CMK (cell line): ENCODE measurements at regions not wholly inside any gene's neighbourhood (a gene's known extent, or its start where the extent isn't known, plus 50 kb on each side); places are given as distances from the start of the nearest gene placed in this dataset.
A peak's percentile ranks its signal among the peaks of the same experiment; 100 is the strongest.
"Not testable (repeated sequence)": the region's sequence is repeated elsewhere in the genome, so short reads cannot be mapped to it uniquely, and the experiment has no call there.

Experiments
- DNase-seq: peaks from one replicate; pipeline ENCODE4 v3.0.0-alpha.2; 2010; ENCODE audit warnings: low read depth

DNA sequence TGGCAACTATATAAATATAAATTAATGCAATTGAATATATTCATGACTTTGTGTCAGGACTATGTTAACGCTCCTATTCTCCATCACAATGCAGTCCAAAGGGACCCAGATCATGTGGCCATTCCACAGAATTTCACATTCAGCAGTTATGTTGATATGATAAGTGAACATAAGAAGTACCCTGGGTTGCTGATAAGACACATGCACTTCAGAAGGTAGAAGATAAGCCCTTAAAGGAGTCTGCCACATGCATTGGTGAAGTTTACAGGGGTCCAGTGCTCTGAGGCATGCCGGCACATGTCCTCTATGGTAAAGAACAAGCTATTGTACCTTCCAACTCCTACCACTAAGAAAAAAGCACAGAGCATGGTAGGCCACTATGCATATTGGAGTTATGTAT lies 76.4 kb downstream of the PHAX start:
- DNase-seq = peak; percentile 32

DNA sequence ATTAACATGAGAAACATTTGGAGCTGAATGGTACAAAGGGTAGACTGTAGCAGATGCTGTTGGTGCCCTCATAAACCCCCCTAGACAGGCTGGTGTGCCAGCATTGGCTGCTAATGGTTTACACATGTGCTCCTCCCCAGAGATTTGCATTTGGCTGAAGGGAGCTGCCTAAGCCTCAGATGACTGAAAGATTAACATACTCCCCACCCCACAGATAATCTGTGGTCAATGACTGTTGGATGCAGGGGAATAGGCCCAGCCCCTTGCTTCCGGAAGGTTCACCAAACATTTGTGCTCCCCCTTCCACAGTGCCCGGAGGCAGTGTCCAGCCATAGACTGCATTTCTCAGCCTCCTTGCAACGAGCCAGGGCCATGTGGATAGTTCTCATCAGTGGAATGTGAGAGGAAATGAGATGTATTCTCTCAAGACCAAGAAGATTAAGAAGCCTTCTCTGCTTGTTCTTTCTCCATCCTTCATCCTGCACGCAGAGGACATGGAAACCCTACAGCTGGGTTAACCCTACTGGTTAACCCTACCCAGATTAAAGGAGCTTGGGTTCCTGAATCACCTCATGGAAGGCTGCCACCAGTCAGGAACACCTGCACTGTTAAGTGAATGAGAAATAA lies 79.6 kb downstream of the PHAX start:
- DNase-seq = peak; percentile 42

DNA sequence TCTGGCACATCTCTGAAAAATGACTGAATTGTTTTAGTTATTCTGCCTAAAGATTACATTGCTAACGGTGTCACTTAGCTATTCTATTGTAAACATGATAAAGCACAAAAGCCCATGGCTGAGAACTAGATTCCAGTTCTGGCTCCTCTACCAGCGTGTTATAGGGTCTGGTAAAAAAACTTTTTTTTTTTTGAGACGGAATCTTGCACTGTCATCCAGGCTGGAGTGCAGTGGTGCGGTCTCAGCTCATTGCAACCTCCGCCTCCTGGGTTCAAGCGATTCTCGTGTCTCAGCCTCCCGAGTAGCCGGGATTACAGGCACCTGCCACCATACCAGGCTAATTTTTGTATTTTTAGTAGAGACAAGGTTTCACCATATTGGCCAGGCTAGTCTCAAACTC lies 80.6 kb downstream of the PHAX start:
- not testable (repeated sequence) for DNase-seq

DNA sequence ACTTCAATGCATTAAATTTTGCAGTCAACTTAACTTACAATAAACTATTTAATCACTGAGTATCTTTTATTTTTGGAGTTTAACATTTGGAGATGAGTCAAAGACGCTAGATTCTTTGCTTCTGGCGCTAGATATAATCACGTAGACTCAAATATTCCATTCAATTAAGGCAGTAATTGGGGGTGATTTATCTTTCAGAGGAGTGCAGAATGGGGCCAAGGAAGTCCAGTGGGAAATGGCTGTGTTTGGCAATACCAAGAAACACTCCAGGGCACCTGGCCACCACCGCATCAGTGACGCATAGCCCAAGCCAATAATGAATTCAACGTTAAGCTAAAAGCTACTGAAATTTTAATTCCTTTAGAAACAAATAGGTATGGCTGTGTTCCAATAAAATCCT lies 81.2 kb downstream of the PHAX start:
- no peak for DNase-seq

DNA sequence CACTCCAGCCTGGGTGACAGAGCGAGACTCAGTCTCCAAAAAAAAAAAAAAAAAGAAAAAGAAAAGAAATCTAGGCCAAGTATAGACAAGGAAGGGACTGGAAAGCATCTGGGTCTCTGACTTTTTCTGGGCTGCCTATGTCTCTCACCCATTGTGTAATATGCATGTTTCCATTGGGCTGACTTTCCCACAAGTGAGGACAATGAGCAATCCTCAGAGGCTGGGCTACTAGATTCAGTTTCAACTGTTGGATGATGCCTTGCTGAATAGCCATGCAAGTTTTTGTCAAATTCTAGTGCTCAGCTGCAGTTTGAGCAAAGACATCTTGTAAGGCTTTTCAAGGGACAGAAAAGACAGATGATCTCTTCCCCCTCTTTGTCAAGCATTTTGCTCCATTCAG lies 82.1 kb downstream of the PHAX start:
- no peak for DNase-seq

DNA sequence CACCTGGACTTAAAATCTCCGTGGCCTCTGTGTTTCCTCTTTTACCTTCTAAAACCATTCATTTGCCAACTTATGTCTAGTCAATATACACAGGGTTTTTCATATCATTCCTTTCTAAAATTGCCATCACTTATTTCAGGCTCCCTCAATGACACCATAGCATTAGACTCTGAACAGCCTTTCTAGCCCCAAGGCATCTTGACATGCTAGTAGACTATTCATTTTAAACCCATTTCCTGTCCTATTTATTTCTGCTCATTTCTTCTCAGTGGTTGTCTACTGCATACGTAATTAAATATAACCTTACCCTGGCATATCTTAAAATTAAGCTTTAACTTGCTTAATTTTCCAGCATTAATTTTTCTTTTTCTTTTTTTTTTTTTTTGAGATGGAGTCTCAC lies 83.2 kb downstream of the PHAX start:
- no peak for DNase-seq

DNA sequence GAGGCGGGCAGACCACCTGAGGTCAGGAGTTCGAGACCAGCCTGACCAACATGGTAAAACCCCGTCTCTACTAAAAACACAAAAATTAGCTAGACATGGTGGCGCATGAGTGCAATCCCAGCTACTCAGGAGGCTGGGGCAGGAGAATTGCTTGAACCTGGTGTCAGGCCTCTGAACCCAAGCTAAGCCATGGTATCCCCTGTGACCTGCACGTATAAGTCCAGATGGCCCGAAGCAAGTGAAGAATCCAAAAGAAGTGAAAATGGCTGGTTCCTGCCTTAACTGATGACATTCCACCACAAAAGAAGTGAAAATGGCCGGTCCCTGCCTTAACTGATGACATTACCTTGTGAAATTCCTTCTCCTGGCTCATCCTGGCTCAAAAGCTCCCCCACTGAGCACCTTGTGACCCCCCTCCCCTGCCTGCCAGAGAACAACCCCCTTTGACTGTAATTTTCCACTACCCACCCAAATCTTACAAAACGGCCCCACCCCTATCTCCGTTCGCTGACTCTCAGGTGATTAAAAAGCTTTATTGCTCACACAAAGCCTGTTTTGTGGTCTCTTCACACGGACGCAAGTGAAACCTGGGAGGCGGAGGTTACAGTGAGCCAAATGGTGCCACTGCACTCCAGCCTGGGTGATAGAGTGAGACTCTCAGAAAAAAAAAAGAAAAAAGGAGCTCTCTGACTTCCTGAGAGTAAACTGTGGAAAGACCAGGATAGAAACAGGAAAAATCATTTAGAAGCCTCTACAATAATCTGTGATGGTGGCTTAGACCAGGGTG lies 84.1 kb downstream of the PHAX start:
- DNase-seq = not testable (repeated sequence)

DNA sequence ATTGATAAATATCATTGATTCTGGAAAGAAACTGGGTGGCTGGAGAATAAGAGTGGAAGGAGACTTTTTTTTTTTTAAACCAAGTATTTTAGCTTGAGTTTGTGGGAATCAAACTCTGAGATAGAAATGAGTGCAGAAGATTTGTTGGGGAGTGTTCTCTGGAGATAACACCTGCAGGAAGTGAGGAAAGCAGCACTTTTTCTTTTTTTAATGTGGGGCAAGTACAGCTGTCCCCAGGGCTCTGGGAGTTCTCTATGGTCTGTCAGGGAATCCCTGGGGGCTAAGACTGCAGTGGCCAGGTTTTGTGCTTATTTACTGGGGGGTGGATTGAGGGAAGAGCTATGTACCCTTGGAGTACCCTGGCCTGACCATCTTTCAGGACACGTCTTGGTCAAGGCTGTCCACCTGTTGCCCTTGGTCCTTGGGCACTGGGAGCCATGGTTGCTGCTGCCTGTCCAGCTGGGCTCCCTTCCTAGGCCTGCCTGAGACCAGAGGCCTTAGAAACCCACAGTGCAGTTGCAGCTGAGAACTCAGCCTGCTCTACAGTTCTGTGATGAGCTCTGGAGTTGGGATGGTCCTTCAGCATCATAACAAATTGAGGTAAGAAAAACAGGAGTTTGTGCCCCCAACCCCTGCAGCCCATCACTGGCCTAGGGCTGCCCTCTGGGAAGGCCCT lies 85.8 kb downstream of the PHAX start:
- DNase-seq = no peak

DNA sequence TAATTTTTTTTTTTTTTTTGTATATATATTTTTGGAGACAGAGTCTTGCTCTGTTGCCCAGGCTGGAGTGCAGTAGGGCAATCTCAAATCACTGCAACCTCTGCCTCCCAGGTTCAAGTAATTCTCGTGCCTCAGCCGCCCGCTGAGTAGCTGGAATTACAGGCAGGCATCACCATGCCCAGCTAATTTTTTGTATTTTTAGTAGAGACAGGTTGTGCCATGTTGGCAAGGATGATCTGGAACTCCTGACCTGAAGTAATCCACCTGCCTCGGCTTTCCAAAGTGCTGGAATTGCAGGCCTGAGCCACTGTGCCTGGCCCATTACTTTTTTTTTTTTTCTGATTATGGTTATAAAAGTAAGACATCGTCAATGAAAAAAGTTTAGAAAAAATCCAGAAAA lies 84.0 kb upstream of the LMNB1 start:
- DNase-seq = no peak

DNA sequence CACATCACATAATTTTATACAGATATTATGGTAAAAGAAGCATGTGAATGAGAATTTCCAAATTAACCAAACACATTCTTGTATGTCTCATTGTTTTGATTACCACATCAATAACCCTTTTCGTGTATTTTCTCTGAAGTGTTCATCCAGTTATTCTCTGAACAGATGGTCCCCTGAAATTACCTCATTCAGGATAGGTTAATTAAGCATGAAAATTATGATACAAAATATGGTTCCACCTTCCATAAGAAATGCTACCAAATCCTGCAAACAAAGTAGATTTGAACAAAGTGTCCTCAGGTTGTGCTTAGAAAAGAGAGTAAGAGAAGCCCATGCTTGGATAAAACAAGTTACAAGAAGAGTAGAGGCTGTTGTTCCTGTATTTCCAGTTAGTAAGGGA lies 83.1 kb upstream of the LMNB1 start:
- no peak for DNase-seq

DNA sequence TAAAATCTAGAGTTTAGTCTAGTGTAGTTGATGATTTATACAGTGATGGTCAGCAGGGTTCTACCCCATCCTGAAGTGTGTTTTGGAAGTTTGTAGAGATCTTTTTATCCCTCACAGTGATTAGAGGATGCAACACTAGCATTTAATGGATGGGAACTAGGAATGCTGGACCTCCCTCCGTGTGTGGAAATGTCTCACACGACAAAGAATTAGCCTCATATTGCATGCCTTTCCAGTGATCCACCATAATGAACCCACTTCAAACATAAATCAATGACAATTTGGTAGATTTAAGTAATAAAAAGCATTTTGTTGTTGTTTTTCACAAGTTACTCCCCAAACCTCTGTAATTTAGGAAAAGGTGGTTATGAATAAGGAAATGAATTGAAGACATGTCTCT lies 82.5 kb upstream of the LMNB1 start:
- DNase-seq = no peak

DNA sequence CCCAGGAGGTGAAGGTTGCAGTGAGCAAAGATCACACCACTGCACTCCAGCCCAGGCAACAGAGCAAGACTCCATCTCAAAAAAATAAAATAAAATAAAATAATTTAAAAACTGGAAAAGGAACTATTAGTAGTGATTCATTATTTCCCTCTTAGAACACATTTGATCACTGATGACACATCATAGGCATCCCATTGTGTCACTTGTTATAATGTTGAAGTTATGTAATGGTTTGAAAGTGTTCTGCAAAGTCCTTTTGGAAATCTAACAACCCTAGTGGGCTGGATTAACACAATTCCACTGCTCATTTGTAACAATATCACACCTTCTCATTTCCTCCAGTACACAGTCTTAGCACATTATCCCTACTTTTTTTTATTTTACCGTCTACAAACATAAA lies 81.8 kb upstream of the LMNB1 start:
- DNase-seq = no peak

DNA sequence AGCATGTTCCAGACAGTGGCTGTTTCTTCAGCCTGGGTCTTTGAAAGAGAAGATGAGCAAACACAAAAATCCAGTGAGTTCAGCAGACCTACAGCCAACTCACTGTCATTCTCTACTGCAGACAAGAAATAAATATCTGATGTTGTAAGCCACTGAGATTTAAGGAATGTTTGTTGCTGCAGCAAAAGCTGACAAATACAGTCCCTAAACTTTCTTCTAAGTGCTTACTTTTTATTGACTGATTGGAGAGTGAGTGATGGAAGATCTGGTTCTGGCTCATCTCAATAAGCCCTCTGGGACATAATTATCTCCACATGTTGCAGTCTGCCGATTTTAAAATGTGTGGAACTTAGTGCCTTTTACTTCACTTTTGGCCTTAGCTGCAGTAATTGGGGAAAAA lies 69.9 kb upstream of the LMNB1 start:
- no peak for DNase-seq

DNA sequence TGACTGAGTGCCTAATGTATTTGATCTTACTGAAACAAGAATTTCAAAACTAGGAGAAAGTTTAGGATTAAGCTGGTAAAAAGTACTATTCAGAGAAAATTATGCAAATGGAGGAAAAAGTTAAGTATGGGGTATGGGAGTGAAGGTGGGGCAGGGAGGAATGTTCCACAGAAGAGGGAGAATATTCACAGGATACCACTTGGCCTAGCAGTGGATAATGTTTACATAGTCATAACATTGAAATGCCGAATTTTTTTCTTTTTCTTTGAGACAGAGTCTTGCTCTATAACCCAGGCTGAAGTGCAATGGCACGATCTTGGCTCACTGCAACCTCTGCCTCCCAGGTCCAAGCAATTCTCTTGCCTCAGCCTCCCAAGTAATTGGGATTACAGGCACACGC lies 61.2 kb upstream of the LMNB1 start:
- DNase-seq = no peak

DNA sequence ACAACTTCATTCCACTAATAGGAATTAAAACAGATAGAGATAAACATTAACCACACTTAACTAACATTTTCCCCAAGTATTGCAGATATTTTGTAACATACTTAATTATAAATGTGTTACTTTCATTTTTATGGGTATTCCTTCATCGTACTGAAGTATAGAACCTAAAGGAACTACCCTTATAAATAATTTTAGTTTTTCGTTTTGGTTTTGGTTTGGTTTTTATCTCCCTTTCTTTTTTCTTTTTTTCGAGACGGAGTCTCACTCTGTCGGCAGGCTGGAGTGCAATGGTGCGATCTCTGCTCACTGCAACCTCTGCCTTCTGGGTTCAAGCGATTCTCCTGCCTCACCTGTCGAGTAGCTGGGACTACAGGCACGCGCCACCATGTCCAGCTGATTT lies 60.1 kb upstream of the LMNB1 start:
- DNase-seq = no peak

DNA sequence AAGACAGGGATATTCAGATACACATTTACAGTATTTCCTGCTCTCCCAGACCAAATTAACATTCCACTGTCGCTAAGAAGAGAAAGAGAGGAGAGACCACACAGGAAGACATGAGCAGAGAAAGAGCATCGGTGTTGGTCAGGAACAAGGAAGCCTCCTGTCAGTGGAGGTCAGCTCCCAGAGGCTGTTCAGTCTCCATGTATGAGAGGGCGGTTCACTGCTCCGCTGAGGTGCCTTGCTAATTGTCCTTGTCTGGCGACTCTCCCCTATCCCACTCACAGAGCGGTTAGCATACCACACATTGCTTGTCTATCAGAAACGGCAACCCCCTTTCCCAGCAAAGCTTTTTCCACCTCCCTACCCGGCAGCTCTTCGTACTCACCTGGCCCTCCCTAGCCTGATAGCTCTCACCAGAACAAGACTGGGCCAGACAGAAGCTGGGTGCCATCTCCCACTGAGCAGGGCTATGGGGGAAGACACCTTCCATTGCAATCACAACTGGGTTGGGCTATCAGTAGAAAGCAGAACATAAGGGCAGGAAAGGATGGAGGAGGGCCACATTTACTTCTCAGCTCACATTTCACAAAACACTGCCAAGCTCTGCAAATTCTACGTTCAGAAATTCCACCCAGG lies 58.6 kb upstream of the LMNB1 start:
- DNase-seq = no peak

DNA sequence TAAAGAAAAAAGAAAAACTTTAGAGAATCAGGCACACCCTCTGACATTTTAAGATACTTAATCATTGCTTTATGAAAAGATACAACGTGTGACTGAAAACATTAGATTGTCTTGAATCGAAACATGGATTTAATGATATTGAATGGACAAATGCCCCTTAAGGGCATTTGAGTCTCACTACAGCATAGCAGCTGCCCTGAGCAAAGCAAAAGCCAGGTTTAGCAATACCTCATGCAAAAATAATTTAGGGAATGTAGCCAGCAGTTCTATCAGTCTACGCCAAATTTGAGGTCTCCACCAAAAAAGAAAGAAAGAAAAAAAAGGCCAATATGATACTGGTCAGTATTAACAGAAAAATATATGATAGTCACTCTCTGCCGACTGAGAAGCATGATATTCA lies 56.6 kb upstream of the LMNB1 start:
- no peak for DNase-seq

DNA sequence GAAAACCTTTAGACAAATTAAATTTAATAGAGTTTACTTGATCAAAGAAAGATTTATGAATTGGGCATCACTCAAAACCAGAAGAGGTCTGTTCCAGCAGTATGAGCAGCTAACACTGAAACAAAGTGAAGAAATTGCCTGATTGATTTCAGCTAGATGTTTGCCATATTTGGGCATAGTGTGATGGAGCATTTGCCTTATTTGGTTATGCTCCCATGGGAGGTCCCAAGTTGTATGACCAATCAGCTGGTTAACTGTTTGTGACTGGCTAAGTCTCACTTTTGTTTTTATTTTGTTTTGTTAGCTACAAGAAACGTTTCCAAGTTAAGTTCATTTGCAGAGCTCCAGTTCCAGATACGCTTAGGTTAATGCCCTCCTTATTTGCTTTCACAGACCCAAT lies 53.3 kb upstream of the LMNB1 start:
- no peak for DNase-seq
